ENCODE measurements at regions not wholly inside any gene's neighbourhood (a gene's known extent, or its start where the extent isn't known, plus 50 kb on each side); places are given as distances from the start of the nearest gene placed in this dataset.

DNA sequence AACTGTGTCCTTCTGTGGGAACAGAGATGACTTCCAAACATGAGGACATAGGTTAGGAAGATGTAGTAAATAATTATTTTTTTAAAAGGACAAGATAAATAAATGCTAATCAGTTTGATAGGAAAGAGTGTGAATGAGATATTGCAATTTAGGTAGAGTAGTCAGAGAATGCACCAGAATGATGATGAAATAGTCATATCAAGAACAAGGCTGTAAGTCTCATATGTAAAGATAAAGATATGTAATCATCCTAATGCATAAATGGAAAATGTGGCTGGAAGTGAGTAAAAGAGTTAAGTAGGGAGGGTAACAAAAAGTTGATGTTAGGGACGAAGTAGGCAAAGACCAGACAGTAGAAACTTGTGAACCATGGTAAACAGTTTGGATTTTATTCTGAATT is 1041.7 kb upstream of the MIR17HG start:
- no peak for DNase-seq (ENCODE audit: low read depth, low spot score)
- H3K4me3 ChIP-seq (ENCODE audit: low read depth, low read length): no peak overlapping the region
- in situ Hi-C loops (cut with HindIII; ENCODE audit: low sequenced_read_pairs): no loop called here
- no peak for TF ChIP-seq CTCF (IDR thresholded peaks at IDR 0.05; ENCODE audit: low read depth, low read length)

DNA sequence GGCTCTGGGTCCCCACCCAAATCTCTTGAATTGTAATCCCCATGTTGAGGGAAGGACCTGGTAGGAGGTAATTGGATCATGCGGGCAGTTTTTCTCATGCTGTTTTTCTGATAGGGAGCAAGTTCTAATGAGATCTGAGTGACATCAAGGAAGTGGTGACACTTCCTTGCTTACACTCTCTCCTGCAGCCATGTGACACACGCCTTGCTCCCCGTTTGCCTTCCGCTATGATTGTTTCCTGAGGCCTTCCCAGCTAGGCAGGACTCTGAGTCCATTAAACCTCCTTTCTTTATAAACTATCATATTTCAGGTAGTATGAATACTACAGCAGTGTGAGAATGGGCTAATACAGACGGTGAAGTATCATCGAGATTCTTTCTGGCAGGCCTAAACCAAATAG is 1040.4 kb upstream of the MIR17HG start:
- in situ Hi-C loops (cut with HindIII; ENCODE audit: low sequenced_read_pairs): no loop called here
- no peak for DNase-seq (ENCODE audit: low read depth, low spot score)
- no peak overlapping the region for H3K4me3 ChIP-seq (ENCODE audit: low read depth, low read length)
- no peak for TF ChIP-seq CTCF (IDR thresholded peaks at IDR 0.05; ENCODE audit: low read depth, low read length)

GRCh38 chr13:90308249-90308648 is 1039.2 kb upstream of the MIR17HG start:
- DNase-seq (ENCODE audit: low read depth, low spot score): no peak
- TF ChIP-seq CTCF (IDR thresholded peaks at IDR 0.05; ENCODE audit: low read depth, low read length): no peak
- no peak overlapping the region for H3K4me3 ChIP-seq (ENCODE audit: low read depth, low read length)
- in situ Hi-C loops (cut with HindIII; ENCODE audit: low sequenced_read_pairs): no loop called here

DNA sequence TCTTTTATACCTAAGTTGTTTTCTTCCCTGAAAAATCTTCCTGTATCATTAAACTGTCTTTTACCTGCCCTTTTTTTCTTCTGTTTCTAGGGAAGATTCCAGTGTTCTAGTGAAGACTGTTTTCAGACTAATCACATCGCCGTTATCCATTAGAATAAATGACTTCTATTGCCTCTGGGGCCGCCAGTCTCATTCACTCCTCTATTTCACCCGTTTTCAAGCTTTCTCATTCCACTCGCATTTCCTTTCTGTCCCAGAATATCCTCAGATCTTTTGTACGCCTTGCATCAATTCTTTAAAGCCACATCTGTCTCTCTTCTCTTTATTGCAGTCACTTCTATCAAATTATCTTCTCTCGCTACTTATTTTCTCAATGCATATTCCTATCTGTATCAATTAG is 1035.6 kb upstream of the MIR17HG start:
- DNase-seq (ENCODE audit: low read depth, low spot score): no peak
- in situ Hi-C loops (cut with HindIII; ENCODE audit: low sequenced_read_pairs): no loop called here
- no peak overlapping the region for H3K4me3 ChIP-seq (ENCODE audit: low read depth, low read length)
- TF ChIP-seq CTCF (IDR thresholded peaks at IDR 0.05; ENCODE audit: low read depth, low read length): no peak

DNA sequence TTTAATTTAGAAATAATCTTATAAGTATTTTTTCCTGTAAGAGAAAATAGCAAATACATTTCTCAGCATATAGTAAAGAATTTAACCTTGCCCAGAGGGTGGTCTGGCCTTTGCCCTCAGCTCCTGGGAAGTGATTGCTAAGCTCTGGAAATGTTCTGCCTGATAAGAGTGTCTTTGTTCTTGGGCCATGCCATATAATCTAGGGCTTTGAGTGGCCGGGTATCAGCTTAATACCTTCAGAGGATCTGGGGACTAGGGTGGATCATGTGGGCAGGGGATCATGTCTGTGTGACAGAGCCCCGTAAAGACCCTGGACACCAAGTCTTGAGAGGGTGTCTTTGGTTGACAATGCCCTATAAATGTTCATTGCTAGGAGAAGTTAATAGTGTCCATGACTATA is 1032.4 kb upstream of the MIR17HG start:
- no peak for TF ChIP-seq CTCF (IDR thresholded peaks at IDR 0.05; ENCODE audit: low read depth, low read length)
- in situ Hi-C loops (cut with HindIII; ENCODE audit: low sequenced_read_pairs): no loop called here
- no peak for DNase-seq (ENCODE audit: low read depth, low spot score)
- H3K4me3 ChIP-seq (ENCODE audit: low read depth, low read length): no peak overlapping the region

DNA sequence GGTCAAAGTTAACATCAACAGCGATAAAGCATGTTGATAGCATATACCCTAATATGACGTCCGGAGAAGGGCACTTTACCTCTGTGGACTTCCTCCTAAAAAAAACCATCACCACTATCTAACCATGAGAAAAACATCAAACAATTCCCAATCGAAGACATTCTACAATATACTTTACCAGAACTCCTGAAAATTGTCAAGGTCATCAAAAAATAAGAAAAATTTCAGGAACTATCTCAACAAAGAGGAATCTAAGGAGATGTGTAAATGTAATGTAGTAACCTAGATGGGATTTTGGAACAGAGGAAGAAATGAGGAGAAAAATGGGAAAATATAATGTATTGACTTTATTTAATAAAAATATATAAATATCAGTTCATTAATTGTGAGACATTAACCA is 1026.8 kb upstream of the MIR17HG start:
- no peak overlapping the region for H3K4me3 ChIP-seq (ENCODE audit: low read depth, low read length)
- no peak for TF ChIP-seq CTCF (IDR thresholded peaks at IDR 0.05; ENCODE audit: low read depth, low read length)
- DNase-seq (ENCODE audit: low read depth, low spot score): no peak
- in situ Hi-C loops (cut with HindIII; ENCODE audit: low sequenced_read_pairs): no loop called here

- in situ Hi-C loops (cut with HindIII; ENCODE audit: low sequenced_read_pairs): no loop called here
- DNase-seq (ENCODE audit: low read depth, low spot score): no peak
- no peak overlapping the region for H3K4me3 ChIP-seq (ENCODE audit: low read depth, low read length)
- TF ChIP-seq CTCF (IDR thresholded peaks at IDR 0.05; ENCODE audit: low read depth, low read length): no peak
Measured at GRCh38 chr13:90321281-90321931, 1026.1 kb upstream of the MIR17HG start.

Measured in astrocyte of the spinal cord (primary cell).